CD4-positive, alpha-beta T cell (primary cell): ENCODE measurements at regions not wholly inside any gene's neighbourhood (a gene's known extent, or its start where the extent isn't known, plus 50 kb on each side); places are given as distances from the start of the nearest gene placed in this dataset.
"Not testable (repeated sequence)": the region's sequence is repeated elsewhere in the genome, so short reads cannot be mapped to it uniquely, and the experiment has no call there.

Experiments used
- ATAC-seq: fragments of 200-7000 bp; cut with Tn5 transposase; one replicate; pipeline ENCODE4 v1.10.0; 2022; ENCODE audit warnings: mild to moderate bottlenecking; ENCODE audit not compliant: poor library complexity
- CTCF ChIA-PET: fragments of 350-600 bp; sonication (Branson Sonifier 250); formaldehyde crosslinking; loops from one replicate; lab custom pipeline; 2021; ENCODE audit warnings: antibody characterized with exemption, inconsistent platforms; lab: Charles Lee
- POLR2A ChIA-PET: fragments of 350-600 bp; sonication (Branson Sonifier 250); formaldehyde crosslinking; loops from one replicate; lab custom pipeline; 2021; ENCODE audit warnings: antibody characterized with exemption, inconsistent platforms; lab: Charles Lee
- DNase-seq, 14 experiments: peaks; one replicate each; pipeline ENCODE4 v3.0.0-alpha.2; 2013 to 2020; ENCODE audit warnings: mixed read lengths in 2 of 14
- H3K27ac ChIP-seq, 2 donors: one replicate each; pipeline versions ENCODE4 v1.5.1 to v1.7.0; 2013; ENCODE audit warnings: low read length in 2 of 2, low read depth in 1 of 2, mild to moderate bottlenecking in 1 of 2
- H3K27me3 ChIP-seq, 2 experiments: 1 replicate in 1 of 2; 2 replicates in 1 of 2; pipeline versions ENCODE4 v1.6.1 to v1.7.0; 2013; ENCODE audit warnings: low read length in 2 of 2, control low read depth in 1 of 2, mild to moderate bottlenecking in 1 of 2, moderate library complexity in 1 of 2; ENCODE audit not compliant: insufficient read depth in 2 of 2, control insufficient read depth in 1 of 2
- H3K36me3 ChIP-seq: one replicate; pipeline ENCODE4 v1.6.1; 2013; ENCODE audit warnings: low read length, control low read depth; ENCODE audit not compliant: insufficient read depth
- H3K4me1 ChIP-seq: one replicate; pipeline ENCODE4 v1.6.1; 2013; ENCODE audit warnings: low read length, control low read depth; ENCODE audit not compliant: insufficient read depth
- H3K4me3 ChIP-seq: one replicate; pipeline ENCODE4 v1.5.1; 2013; ENCODE audit warnings: mild to moderate bottlenecking, low read length, moderate library complexity
- H3K9me3 ChIP-seq, 2 experiments: 1 replicate in 1 of 2; 2 replicates in 1 of 2; pipeline versions ENCODE4 v1.6.1 to v1.7.0; 2013; ENCODE audit warnings: low read length in 2 of 2, mild to moderate bottlenecking in 2 of 2, control low read depth in 1 of 2, moderate library complexity in 1 of 2; ENCODE audit not compliant: control insufficient read depth in 1 of 2, insufficient read depth in 1 of 2
- H3K27ac Mint-ChIP-seq: one replicate; pipeline ENCODE4 v1.8.0; 2020; ENCODE audit warnings: mixed read lengths
- H3K27me3 Mint-ChIP-seq: one replicate; pipeline ENCODE4 v1.8.0; 2021; ENCODE audit warnings: mixed read lengths
- H3K36me3 Mint-ChIP-seq: one replicate; pipeline ENCODE4 v1.8.0; 2021; ENCODE audit warnings: low read depth, mixed read lengths
- H3K4me1 Mint-ChIP-seq: one replicate; pipeline ENCODE4 v1.8.0; 2021; ENCODE audit warnings: low read depth, mixed read lengths
- H3K4me3 Mint-ChIP-seq: one replicate; pipeline ENCODE4 v1.8.0; 2020; ENCODE audit warnings: mild to moderate bottlenecking, mixed read lengths
- H3K9me3 Mint-ChIP-seq: one replicate; pipeline ENCODE4 v1.8.0; 2020; ENCODE audit warnings: mixed read lengths
- CTCF ChIP-seq: fragments of 200-600 bp; IDR thresholded peaks from one replicate; pipeline ENCODE4 v1.8.0; 2022; ENCODE audit warnings: antibody characterized with exemption, mild to moderate bottlenecking
- intact Hi-C, 2 experiments: fragments of 100-400 bp; cut with DNase I in 1 of 2; cut with micrococcal nuclease in 1 of 2; formaldehyde crosslinking; loops; one replicate each; pipeline versions ENCODE4 v1.15.1 to v1.9.0; 2023 to 2025; cut with DNase I, micrococcal nuclease

- no peaks in the 10 kb centered on the region for H3K36me3 Mint-ChIP-seq
- H3K27me3 ChIP-seq: no peaks in the 10 kb centered on the region
- POLR2A ChIA-PET: no interaction called here
- H3K4me3 ChIP-seq: no peak overlapping the region
- no peaks in the 10 kb centered on the region for H3K4me1 Mint-ChIP-seq
- no peaks in the 10 kb centered on the region for H3K36me3 ChIP-seq
- intact Hi-C loops: no loop called here
- DNase-seq (no peak), ATAC-seq (no peak)
- CTCF ChIA-PET: no interaction called here
- H3K27ac Mint-ChIP-seq: no peak overlapping the region
- no peaks in the 10 kb centered on the region for H3K4me1 ChIP-seq
- no peak overlapping the region for H3K4me3 Mint-ChIP-seq
- no peaks in the 10 kb centered on the region for H3K9me3 Mint-ChIP-seq
- TF ChIP-seq CTCF: no peak
- H3K27me3 Mint-ChIP-seq: no peaks in the 10 kb centered on the region
- H3K27ac ChIP-seq: no peak overlapping the region
- no peaks in the 10 kb centered on the region for H3K9me3 ChIP-seq
Measured at GRCh38 chr1:221998781-221999180, 256.9 kb upstream of the DUSP10 start.

- POLR2A ChIA-PET: no interaction called here
- Histone ChIP-seq H3K4me1 (no peaks in the 10 kb centered on the region), H3K9me3 (no peaks in the 10 kb centered on the region), H3K36me3 (no peaks in the 10 kb centered on the region), H3K27ac (no peak overlapping the region), H3K27me3 (no peaks in the 10 kb centered on the region), H3K4me3 (no peak overlapping the region)
- Mint-ChIP-seq H3K27ac (no peak overlapping the region), H3K4me1 (no peaks in the 10 kb centered on the region), H3K27me3 (no peaks in the 10 kb centered on the region), H3K9me3 (no peaks in the 10 kb centered on the region), H3K36me3 (no peaks in the 10 kb centered on the region), H3K4me3 (no peak overlapping the region)
- DNase-seq: no peak
- no peak for ATAC-seq
- no peak for TF ChIP-seq CTCF
- CTCF ChIA-PET: no interaction called here
- intact Hi-C loops: no loop called here
Measured at GRCh38 chr1:221998186-221998612, 256.3 kb upstream of the DUSP10 start.

DNA sequence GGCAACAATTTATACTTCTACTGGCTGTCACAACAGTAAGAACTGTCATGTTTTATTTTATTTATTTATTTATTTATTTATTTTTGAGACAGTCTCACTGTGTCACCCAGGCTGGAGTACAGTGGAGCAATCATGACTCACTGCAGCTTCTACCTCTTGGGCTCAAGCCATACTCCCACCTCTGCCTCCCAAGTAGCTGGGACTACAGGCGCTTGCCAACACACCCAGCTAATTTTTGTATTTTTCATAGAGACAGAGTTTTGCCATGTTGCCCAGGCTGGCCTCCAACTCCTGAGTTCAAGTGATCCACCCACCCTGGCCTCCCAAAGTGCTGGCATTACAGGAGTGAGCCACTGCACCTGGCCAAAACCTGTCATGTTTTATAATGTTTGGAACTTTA lies 255.1 kb upstream of the DUSP10 start:
- H3K27me3 Mint-ChIP-seq, DNase-seq, H3K27ac ChIP-seq, H3K4me3 Mint-ChIP-seq, H3K36me3 Mint-ChIP-seq, CTCF ChIA-PET, intact Hi-C loops, H3K9me3 Mint-ChIP-seq, ATAC-seq, H3K27me3 ChIP-seq, H3K27ac Mint-ChIP-seq, H3K4me1 ChIP-seq, H3K9me3 ChIP-seq, H3K36me3 ChIP-seq, H3K4me1 Mint-ChIP-seq, H3K4me3 ChIP-seq, POLR2A ChIA-PET: not testable (repeated sequence)

- Mint-ChIP-seq H3K4me1 (no peaks in the 10 kb centered on the region), H3K36me3 (no peaks in the 10 kb centered on the region), H3K27ac (no peak overlapping the region), H3K9me3 (no peaks in the 10 kb centered on the region), H3K4me3 (no peak overlapping the region), H3K27me3 (no peaks in the 10 kb centered on the region)
- H3K4me1 ChIP-seq: no peaks in the 10 kb centered on the region
- no peak for TF ChIP-seq CTCF
- ATAC-seq (no peak), DNase-seq (no peak)
- H3K9me3 ChIP-seq: no peaks in the 10 kb centered on the region
- H3K27ac ChIP-seq: no peak overlapping the region
- ChIA-PET POLR2A (no interaction called here), CTCF (no interaction called here)
- no peak overlapping the region for H3K4me3 ChIP-seq
- no peaks in the 10 kb centered on the region for H3K27me3 ChIP-seq
- H3K36me3 ChIP-seq: no peaks in the 10 kb centered on the region
- intact Hi-C loops: no loop called here
Measured at GRCh38 chr1:221994939-221995338, 253.1 kb upstream of the DUSP10 start.
